BJ (cell line): ENCODE measurements at regions not wholly inside any gene's neighbourhood (a gene's known extent, or its start where the extent isn't known, plus 50 kb on each side); places are given as distances from the start of the nearest gene placed in this dataset.

Experiments used
- CTCF ChIA-PET: fragments of 350-600 bp; formaldehyde crosslinking; extraction: SDS; loops from one replicate; lab custom pipeline; 2021; ENCODE audit warnings: antibody characterized with exemption, inconsistent platforms; lab: Yijun Ruan, JAX
- POLR2A ChIA-PET: fragments of 300-600 bp; sonication (Branson Sonifier 250); formaldehyde crosslinking; extraction: SDS; loops from one replicate; lab custom pipeline; 2021; ENCODE audit warnings: antibody characterized with exemption; lab: Charles Lee
- DNase-seq: peaks from one replicate; pipeline ENCODE4 v3.0.0-alpha.2; 2011; ENCODE audit warnings: low read depth
- H3K27me3 ChIP-seq: 2 replicates; pipeline ENCODE4 v1.6.0; 2011; ENCODE audit warnings: low read length; ENCODE audit not compliant: control insufficient read depth, insufficient read depth
- H3K36me3 ChIP-seq: 2 replicates; pipeline ENCODE4 v1.5.1; 2011; ENCODE audit warnings: low read length; ENCODE audit not compliant: control insufficient read depth, insufficient read depth
- H3K4me3 ChIP-seq: 2 replicates; pipeline ENCODE4 v1.5.1; 2011; ENCODE audit warnings: low read depth, mild to moderate bottlenecking, control low read depth, low read length
- CTCF ChIP-seq: IDR thresholded peaks from 2 replicates; pipeline ENCODE4 v1.5.1; 2011; ENCODE audit warnings: low read depth, mild to moderate bottlenecking, control low read depth, inconsistent platforms, low read length, moderate library complexity; ENCODE audit not compliant: insufficient read depth

GRCh38 chr2:204042401-204042800 is 105.8 kb downstream of the ICOS start:
- POLR2A ChIA-PET: no interaction called here

GRCh38 chr2:204046145-204046544 is 109.6 kb downstream of the ICOS start:
- ChIA-PET POLR2A (no interaction called here), CTCF (no interaction called here)
- H3K4me3 ChIP-seq: no peak overlapping the region
- H3K36me3 ChIP-seq: no peaks in the 10 kb centered on the region
- no peaks in the 10 kb centered on the region for H3K27me3 ChIP-seq
- no peak for DNase-seq
- TF ChIP-seq CTCF: no peak

More at GRCh38 chr2:204042401-204042800, 105.8 kb downstream of the ICOS start:
- Histone ChIP-seq H3K4me3 (no peak overlapping the region), H3K27me3 (no peaks in the 10 kb centered on the region), H3K36me3 (no peaks in the 10 kb centered on the region)
- CTCF ChIA-PET: no interaction called here
- no peak for TF ChIP-seq CTCF
- DNase-seq: no peak

DNA sequence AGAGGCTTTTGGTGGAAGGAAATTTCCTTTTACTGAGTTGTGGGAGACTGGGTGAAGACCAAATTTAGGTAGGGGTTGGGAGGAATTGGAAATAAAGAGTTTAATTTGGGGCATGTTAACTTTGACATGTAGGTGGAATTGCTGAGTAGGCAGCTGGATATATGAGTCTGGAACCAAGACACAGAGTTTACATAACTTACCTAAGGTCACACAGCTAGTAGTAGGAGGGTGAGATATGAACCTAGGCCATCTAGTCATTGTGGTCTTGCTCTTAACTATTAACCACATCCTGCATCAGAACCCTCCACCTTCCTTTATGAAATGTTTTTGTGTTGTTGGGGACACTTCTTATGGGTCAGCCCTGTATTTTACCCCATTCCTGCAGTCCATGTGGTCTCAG is 113.1 kb downstream of the ICOS start:
- no peak for TF ChIP-seq CTCF
- H3K4me3 ChIP-seq: no peak overlapping the region
- no peaks in the 10 kb centered on the region for H3K27me3 ChIP-seq
- ChIA-PET POLR2A (no interaction called here), CTCF (no interaction called here)
- no peak for DNase-seq
- H3K36me3 ChIP-seq: no peaks in the 10 kb centered on the region

DNA sequence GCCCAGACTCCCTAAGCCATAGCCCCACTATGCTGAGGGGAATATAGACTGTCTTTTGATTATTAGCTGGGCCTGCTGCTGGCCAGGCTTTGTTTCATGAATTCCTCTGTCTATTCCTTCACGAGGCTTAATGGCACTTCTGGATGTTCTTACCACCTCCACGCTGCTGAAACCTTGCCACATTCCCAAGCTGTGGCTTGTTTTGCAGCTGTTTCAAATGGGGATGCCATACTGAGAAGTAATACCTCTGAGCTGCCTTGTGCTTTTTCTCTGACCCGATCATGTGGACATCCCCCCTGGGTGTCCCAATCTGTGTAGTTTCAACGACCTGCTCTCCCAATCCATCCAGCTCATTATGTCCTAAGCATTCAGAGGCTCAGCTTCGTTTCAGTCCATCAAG is 114.1 kb downstream of the ICOS start:
- no peak for TF ChIP-seq CTCF
- ChIA-PET POLR2A (no interaction called here), CTCF (interaction anchor here (0.7 to 1.4 kb wide), 3 partner anchors 13 to 142 kb away, joined by 3 read pairs; no protein-coding TSS in a partner anchor)
- H3K4me3 ChIP-seq: no peak overlapping the region
- no peak for DNase-seq
- no peaks in the 10 kb centered on the region for H3K36me3 ChIP-seq
- no peaks in the 10 kb centered on the region for H3K27me3 ChIP-seq

GRCh38 chr2:204051476-204051875 is 114.9 kb downstream of the ICOS start:
- no peak overlapping the region for H3K4me3 ChIP-seq
- H3K27me3 ChIP-seq: no peaks in the 10 kb centered on the region
- no peak for TF ChIP-seq CTCF
- DNase-seq: no peak
- ChIA-PET POLR2A (no interaction called here), CTCF (interaction anchor here (0.7 to 1.4 kb wide), 2 partner anchors 14 to 141 kb away, joined by 3 read pairs; no protein-coding TSS in a partner anchor)
- no peaks in the 10 kb centered on the region for H3K36me3 ChIP-seq
